GM19467 (cell line): ENCODE measurements at regions not wholly inside any gene's neighbourhood (a gene's known extent, or its start where the extent isn't known, plus 50 kb on each side); places are given as distances from the start of the nearest gene placed in this dataset.

Source experiments
- ATAC-seq: cut with Tn5 transposase; IDR thresholded peaks from one replicate; pipeline ENCODE4 v1.9.1; 2021; ENCODE audit warnings: mild to moderate bottlenecking, moderate library complexity; ENCODE audit not compliant: unreplicated experiment

- ATAC-seq = no peak
Observed at GRCh38 chr10:78898341-78899097, 170.2 kb upstream of the ZMIZ1 start.

GRCh38 chr10:78899098-78899754 lies 169.5 kb upstream of the ZMIZ1 start:
- no peak for ATAC-seq

GRCh38 chr10:78899996-78900714 lies 168.6 kb upstream of the ZMIZ1 start:
- no peak for ATAC-seq

- no peak for ATAC-seq
Observed at GRCh38 chr10:78900715-78901430, 167.9 kb upstream of the ZMIZ1 start.

GRCh38 chr10:78901694-78902093 lies 167.1 kb upstream of the ZMIZ1 start:
- ATAC-seq = no peak

- no peak for ATAC-seq
Observed at GRCh38 chr10:78902815-78903214, 166.0 kb upstream of the ZMIZ1 start.

- no peak for ATAC-seq
Observed at GRCh38 chr10:78903341-78903940, 165.3 kb upstream of the ZMIZ1 start.

- ATAC-seq = no peak
Observed at GRCh38 chr10:78904196-78904595, 164.6 kb upstream of the ZMIZ1 start.

GRCh38 chr10:78905015-78905956 lies 163.5 kb upstream of the ZMIZ1 start:
- ATAC-seq = no peak

- no peak for ATAC-seq
Observed at GRCh38 chr10:78905957-78906308, 162.8 kb upstream of the ZMIZ1 start.

- no peak for ATAC-seq
Observed at GRCh38 chr10:78906734-78907390, 161.9 kb upstream of the ZMIZ1 start.

GRCh38 chr10:78907551-78908211 lies 161.1 kb upstream of the ZMIZ1 start:
- ATAC-seq = no peak

- ATAC-seq = no peak
Observed at GRCh38 chr10:78909221-78909620, 159.5 kb upstream of the ZMIZ1 start.

GRCh38 chr10:78910021-78910420 lies 158.7 kb upstream of the ZMIZ1 start:
- ATAC-seq = no peak

- no peak for ATAC-seq
Observed at GRCh38 chr10:78910476-78910875, 158.3 kb upstream of the ZMIZ1 start.

- ATAC-seq = no peak
Observed at GRCh38 chr10:78910886-78911285, 157.9 kb upstream of the ZMIZ1 start.

- ATAC-seq = no peak
Observed at GRCh38 chr10:78911533-78912340, 157.0 kb upstream of the ZMIZ1 start.
